GM19099 (cell line): ENCODE measurements at regions not wholly inside any gene's neighbourhood (a gene's known extent, or its start where the extent isn't known, plus 50 kb on each side); places are given as distances from the start of the nearest gene placed in this dataset.

Source experiments
- POLR2A ChIP-seq: IDR thresholded peaks from 3 replicates; pipeline ENCODE4 v1.6.1; 2011; ENCODE audit warnings: low read depth; ENCODE audit not compliant: insufficient read length; ENCODE audit errors: extremely low read depth

- TF ChIP-seq POLR2A = no peak
These were observed 440.4 kb downstream of the BUD13 start for GRCh38 chr11:116332391-116332790.

- TF ChIP-seq POLR2A = no peak
These were observed 441.4 kb downstream of the BUD13 start for GRCh38 chr11:116331381-116331780.

DNA sequence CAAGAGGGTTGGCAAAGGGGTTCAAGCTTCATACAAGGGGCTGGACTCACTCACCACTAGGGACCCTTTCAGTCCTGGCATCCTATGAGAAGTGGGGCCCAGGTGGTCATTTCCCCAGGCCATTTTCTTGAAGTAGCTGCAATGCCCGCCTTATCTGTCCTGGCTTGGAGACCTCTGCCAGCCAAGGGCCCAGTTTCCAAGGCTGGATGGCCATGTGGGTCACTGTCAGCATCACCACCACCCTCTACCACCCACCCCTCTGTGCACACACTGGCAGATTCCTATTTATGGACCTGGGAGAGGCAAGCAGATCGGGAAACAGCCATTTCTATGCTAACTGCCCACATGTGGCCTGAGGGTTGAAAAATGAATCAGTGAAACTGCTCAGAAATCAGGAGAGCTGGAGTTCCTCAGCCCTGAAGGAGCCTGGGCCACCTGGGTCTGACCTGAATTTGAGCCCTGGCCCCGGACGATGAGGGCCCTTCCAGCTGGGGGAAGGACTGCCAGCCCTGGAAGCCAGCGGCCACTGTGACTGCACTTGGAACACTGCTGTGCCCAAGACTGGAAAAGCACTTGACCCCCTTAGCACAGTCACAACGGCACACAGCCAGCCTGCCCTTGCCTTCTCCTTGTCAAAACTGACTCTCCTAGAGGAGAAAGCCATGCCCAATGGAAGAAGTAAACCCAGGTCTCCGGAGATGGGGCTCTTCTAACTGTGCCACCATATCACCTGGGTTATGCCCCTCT is 442.2 kb downstream of the BUD13 start:
- TF ChIP-seq POLR2A = no peak

- no peak for TF ChIP-seq POLR2A
These were observed 443.3 kb downstream of the BUD13 start for GRCh38 chr11:116329354-116330090.

GRCh38 chr11:116328851-116329250 is 443.9 kb downstream of the BUD13 start:
- no peak for TF ChIP-seq POLR2A

DNA sequence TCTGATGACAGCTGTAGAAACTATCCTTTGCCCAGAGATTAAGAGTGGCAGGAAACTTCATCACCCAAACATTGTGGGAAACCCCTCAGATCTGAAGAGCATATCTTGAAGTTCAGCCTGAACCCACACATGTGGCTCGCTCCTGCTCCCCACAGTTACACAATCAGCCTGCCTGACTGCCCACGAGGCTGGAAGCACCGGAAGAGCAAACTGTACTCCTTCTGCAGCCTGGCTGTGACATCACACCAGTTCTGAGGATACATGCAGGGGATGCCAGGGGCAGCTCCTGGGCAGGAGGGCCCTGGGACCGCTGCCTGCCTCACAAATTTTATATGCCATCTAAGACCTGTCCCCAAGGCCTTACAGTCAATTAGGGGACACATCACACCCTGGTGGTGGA is 444.4 kb downstream of the BUD13 start:
- no peak for TF ChIP-seq POLR2A

GRCh38 chr11:116326146-116326545 is 446.6 kb downstream of the BUD13 start:
- no peak for TF ChIP-seq POLR2A

GRCh38 chr11:116325247-116325646 is 447.5 kb downstream of the BUD13 start:
- TF ChIP-seq POLR2A = no peak

GRCh38 chr11:116317212-116317611 is 455.6 kb downstream of the BUD13 start:
- no peak for TF ChIP-seq POLR2A

DNA sequence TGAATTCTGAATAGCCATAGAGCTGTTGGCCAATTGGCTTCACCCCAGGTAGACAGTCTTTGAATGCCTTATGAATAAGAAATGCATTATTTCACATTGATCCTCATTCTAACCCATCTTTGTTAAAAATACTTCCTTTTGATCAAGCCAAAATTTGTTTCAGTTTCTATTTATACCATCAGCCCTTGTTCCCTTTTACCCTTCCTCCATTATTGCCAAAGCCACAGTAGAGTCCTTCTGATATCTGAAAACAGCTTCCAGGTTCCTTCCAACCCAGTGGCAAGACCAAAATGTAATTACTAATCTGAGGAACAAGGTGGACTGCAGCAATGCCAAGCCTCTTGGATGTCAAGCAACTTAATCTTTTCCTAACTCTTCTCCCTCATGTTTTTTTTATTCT is 458.8 kb downstream of the BUD13 start:
- no peak for TF ChIP-seq POLR2A

DNA sequence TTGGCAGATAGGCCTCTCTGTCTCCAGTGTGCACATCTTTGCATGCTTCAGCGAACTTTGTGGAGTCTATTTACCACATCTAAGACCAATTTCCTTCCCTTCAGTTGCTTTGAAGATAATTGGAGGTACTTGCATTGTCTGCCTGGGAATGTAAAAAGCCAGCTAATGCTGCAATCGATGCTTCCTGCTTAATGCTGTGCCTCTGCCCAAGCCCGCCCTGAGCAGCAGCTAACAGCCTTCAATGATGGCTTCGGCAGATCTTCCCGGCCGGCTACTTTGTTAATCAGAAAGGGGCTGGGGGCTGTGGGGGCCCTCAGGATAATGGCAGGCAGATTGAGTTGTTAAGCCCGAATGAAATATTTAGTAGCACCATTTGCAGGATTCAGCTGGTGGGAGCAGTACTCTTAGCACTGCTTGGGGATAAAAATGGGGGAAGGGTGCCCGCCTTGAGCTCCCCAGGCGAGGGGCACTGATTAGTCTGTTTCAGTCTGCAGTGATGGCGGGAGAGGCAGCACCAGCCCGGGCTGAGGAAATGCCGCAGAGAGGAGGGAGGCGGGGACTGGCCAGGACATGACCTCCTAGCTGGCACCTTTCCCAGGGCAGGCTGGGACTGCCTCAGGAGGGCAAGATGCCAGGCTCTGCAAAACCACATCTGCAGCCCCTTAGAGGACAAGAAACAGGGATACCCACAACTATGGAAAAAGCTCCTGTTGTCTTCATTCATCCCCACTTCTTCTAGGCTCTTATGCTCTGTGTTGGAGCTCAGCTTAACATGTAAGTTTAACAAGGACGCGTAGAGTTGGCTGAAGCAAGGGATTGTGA is 460.0 kb downstream of the BUD13 start:
- no peak for TF ChIP-seq POLR2A

- TF ChIP-seq POLR2A = no peak
These were observed 461.6 kb downstream of the BUD13 start for GRCh38 chr11:116311206-116311605.

GRCh38 chr11:116310698-116311097 is 462.1 kb downstream of the BUD13 start:
- TF ChIP-seq POLR2A = no peak

GRCh38 chr11:116310226-116310625 is 462.6 kb downstream of the BUD13 start:
- TF ChIP-seq POLR2A = no peak

GRCh38 chr11:116309446-116309845 is 463.3 kb downstream of the BUD13 start:
- TF ChIP-seq POLR2A = no peak

DNA sequence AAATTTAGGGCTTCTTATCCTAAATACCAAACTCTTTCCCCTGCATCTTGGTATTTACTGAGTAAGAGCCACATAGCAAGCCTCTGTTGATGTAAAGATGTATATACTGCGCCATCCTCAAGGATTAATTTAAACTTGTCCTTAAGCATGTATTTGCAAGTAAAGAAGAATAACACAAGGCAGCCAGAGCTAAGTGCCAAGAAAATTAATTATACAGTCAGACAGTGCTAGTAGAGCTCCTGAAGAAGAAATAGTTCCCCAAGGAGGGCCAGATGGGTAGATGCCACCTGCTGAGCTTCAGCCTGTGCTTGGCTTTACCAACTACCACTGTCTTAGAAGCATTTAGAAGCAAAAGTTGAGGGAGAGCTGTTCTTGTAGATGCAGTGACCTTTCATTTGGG is 470.0 kb downstream of the BUD13 start:
- no peak for TF ChIP-seq POLR2A

- no peak for TF ChIP-seq POLR2A
These were observed 471.6 kb downstream of the BUD13 start for GRCh38 chr11:116301141-116301540.
